Fibroblast of skin of left quadriceps (primary cell): ENCODE measurements at regions not wholly inside any gene's neighbourhood (a gene's known extent, or its start where the extent isn't known, plus 50 kb on each side); places are given as distances from the start of the nearest gene placed in this dataset.
"Not testable (repeated sequence)": the region's sequence is repeated elsewhere in the genome, so short reads cannot be mapped to it uniquely, and the experiment has no call there.

Experiments used
- DNase-seq, 2 experiments: peaks; one replicate each; pipeline ENCODE4 v3.0.0-alpha.2; 2013; ENCODE audit warnings: low read depth in 2 of 2

- no peak for DNase-seq
Observed at GRCh38 chr16:76976756-76977155, 214.2 kb upstream of the MON1B start.

GRCh38 chr16:76984196-76984595 lies 206.8 kb upstream of the MON1B start:
- DNase-seq, result no peak

DNA sequence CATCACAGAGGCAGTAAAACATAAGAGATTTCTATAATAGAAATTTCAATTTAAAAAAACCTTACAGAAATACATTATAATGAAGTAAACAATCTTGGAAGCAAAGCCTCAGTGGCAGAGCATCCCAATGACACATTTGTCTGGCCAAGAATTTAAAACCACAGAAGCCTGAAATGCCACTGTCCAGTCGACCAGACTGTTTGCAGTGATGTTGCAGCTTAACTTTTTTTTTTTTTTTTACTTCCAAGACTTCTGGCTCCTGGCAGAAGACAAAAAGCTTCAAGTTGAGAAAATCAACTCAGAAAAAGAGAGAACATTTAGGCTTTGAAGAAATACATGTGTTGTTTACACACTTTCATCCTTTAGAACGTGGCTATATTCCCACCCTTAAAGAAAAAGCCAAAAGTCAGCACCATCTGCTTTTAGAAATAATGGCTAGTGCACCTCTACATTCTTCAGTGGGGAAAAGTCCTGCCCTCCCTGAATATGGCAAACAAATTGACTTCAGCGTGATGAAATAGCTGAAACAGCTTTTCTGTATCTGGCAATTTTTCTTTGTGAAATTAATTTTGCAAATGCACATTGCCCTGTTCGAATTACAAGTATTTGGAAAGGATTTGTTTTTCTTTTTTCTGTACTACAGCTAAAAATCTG lies 205.5 kb upstream of the MON1B start:
- no peak for DNase-seq

- no peak for DNase-seq
Observed at GRCh38 chr16:76988526-76988925, 202.5 kb upstream of the MON1B start.

DNA sequence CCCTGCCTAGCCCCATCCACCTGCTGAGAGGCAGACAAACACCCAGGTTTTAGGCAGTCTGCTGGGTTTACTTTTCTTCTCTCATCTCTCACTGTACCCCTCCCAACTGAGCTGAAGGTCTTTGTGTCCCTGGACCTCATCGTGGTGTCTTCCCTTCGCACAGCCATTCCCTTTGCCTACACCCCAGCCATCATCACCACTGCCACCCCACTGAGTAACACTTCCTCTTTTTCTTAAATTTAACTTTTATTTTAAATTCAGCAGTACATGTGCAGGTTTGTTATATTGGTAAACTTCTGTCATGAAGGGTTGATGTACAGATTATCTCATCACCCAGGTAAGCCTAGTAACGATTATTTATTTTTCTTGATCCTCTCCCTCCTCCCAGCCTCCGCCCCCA lies 188.3 kb upstream of the MON1B start:
- no peak for DNase-seq

- no peak for DNase-seq
Observed at GRCh38 chr16:77009453-77009852, 181.5 kb upstream of the MON1B start.

GRCh38 chr16:77014441-77014840 lies 176.5 kb upstream of the MON1B start:
- no peak for DNase-seq

GRCh38 chr16:77030600-77030999 lies 160.4 kb upstream of the MON1B start:
- DNase-seq, result no peak

GRCh38 chr16:77033516-77033915 lies 157.5 kb upstream of the MON1B start:
- no peak for DNase-seq

DNA sequence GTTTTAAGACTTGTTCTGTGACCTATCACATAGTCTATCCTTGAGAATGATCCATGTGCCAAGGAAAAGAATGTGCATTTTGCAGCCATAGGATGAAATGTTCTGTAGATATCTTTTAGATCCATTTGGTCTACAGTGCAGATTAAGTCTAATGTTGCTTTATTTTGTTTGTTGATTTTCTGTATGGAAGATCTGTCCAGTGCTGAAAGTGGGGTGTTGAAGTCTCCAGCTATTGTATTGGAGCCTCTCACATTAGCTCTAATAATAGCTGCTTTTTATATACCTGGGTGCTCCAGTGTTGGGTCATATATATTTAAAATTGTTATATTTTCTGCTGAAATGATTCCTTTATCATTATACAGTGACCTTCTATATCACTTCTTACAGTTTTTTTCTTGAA lies 155.6 kb upstream of the MON1B start:
- DNase-seq, result no peak

GRCh38 chr16:77037696-77038347 lies 153.2 kb upstream of the MON1B start:
- no peak for DNase-seq

GRCh38 chr16:77041468-77041867 lies 149.5 kb upstream of the MON1B start:
- DNase-seq, result no peak

GRCh38 chr16:77043076-77043475 lies 147.9 kb upstream of the MON1B start:
- no peak for DNase-seq

GRCh38 chr16:77046206-77046605 lies 144.8 kb upstream of the MON1B start:
- DNase-seq, result no peak

DNA sequence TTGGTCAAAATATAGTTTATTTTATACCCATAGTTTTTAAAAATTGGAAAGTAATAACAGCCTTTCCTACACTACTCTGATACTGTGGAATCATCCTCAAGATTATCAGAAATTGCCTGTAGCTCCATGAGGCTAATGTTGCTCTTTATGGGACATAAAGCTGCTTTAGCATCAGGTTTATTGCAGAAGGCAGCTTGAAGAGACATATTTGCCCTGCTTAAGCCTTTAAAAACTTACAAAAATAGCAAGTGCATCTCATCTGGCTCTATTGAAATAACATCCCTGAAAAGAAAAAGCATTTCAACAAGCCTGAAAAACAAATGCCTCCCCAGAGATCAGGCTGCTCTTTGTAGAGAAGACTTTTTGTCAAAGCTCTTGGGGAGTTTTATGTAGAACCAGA lies 142.9 kb upstream of the MON1B start:
- DNase-seq, result no peak

DNA sequence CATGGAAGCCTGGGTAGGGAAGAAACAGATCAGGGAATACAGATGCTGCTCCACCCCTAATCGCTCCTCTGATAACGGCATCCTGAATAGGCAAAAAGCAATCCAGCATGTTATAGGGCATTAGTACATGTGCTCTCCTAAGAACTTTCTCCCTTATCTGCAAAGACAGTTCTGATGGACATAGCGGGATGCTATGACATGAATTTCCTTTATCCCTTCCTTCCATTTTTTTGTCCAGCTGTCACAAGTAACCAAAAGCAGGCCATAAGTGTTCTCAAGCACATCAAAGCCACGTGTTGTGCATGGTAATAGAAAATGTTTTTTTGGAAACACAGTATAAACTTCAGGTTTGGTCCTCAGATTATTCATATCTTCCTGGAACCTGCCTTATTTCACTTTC lies 141.4 kb upstream of the MON1B start:
- DNase-seq, result no peak

DNA sequence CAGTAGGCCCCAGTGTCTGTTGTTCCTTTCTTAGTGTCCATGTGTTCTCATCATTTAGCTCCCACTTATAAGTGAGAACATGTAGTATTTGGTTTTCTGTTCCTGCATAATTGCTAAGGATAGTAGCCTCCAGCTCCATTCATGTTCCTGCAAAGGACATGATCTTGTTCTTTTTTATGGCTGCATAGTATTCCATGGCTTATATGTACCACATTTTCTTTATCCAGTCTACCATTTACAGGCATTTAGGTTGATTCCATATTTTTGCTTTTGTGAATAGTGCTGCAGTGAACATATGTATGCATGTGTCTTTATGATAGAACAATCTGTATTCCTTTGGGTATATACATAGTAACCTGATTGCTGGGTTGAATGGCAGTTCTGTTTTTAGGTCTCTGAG lies 134.4 kb upstream of the MON1B start:
- DNase-seq, result not testable (repeated sequence)

GRCh38 chr16:77057161-77057774 lies 133.7 kb upstream of the MON1B start:
- no peak for DNase-seq

- no peak for DNase-seq
Observed at GRCh38 chr16:77059446-77059845, 131.5 kb upstream of the MON1B start.

GRCh38 chr16:77060614-77061013 lies 130.4 kb upstream of the MON1B start:
- DNase-seq, result no peak

- no peak for DNase-seq
Observed at GRCh38 chr16:77062878-77063675, 127.9 kb upstream of the MON1B start.

GRCh38 chr16:77063676-77064016 lies 127.3 kb upstream of the MON1B start:
- no peak for DNase-seq

DNA sequence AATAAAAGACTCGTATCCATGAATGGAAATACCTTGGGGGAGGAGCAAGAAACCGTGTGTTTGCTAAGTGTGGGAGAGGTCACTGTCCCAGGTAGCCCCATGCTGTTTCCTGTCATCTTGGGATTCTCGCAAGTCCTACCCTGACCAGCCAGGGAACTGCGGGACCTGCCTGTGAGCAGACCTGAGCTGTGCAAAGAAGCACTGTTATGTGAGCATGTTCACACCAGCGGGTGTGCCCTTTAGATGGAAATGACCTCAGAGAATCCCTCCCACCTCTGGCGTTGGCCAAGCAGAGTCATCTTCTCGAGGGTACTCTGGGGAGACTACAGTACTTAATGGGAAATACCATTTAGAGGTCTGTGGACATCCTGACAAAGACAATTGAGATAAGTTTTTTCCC lies 127.0 kb upstream of the MON1B start:
- DNase-seq, result no peak
